CD4-positive, alpha-beta T cell treated with Interleukin-2 at 100 ng/mL for 4 hours (primary cell): ENCODE measurements at regions not wholly inside any gene's neighbourhood (a gene's known extent, or its start where the extent isn't known, plus 50 kb on each side); places are given as distances from the start of the nearest gene placed in this dataset.
A peak's percentile ranks its signal among the peaks of the same experiment; 100 is the strongest.
"Not testable (repeated sequence)": the region's sequence is repeated elsewhere in the genome, so short reads cannot be mapped to it uniquely, and the experiment has no call there.

ENCODE experiments used
- DNase-seq: peaks from one replicate; pipeline ENCODE4 v3.0.0-alpha.2; 2020; ENCODE audit warnings: low spot score

GRCh38 chr6:27136978-27137814 is 110.3 kb upstream of the PRSS16 start:
- no peak for DNase-seq

- DNase-seq, result no peak
Observed at GRCh38 chr6:27138406-27138805, 109.1 kb upstream of the PRSS16 start.

GRCh38 chr6:27138837-27139755 is 108.4 kb upstream of the PRSS16 start:
- DNase-seq, result peak; percentile 75

GRCh38 chr6:27139756-27140579 is 107.5 kb upstream of the PRSS16 start:
- no peak for DNase-seq

- no peak for DNase-seq
Observed at GRCh38 chr6:27140999-27141528, 106.4 kb upstream of the PRSS16 start.

- DNase-seq, result no peak
Observed at GRCh38 chr6:27141529-27142015, 105.9 kb upstream of the PRSS16 start.

GRCh38 chr6:27143020-27143388 is 104.5 kb upstream of the PRSS16 start:
- not testable (repeated sequence) for DNase-seq

GRCh38 chr6:27143474-27144026 is 104.0 kb upstream of the PRSS16 start:
- DNase-seq, result no peak

GRCh38 chr6:27144740-27145079 is 102.8 kb upstream of the PRSS16 start:
- DNase-seq, result no peak

- peak; percentile 78 for DNase-seq
Observed at GRCh38 chr6:27145731-27146455, 101.6 kb upstream of the PRSS16 start.

- not testable (repeated sequence) for DNase-seq
Observed at GRCh38 chr6:27146456-27146705, 101.1 kb upstream of the PRSS16 start.

GRCh38 chr6:27146706-27147505 is 100.6 kb upstream of the PRSS16 start:
- peak; percentile 97 for DNase-seq

GRCh38 chr6:27148404-27148795 is 99.1 kb upstream of the PRSS16 start:
- no peak for DNase-seq

GRCh38 chr6:27149150-27149549 is 98.4 kb upstream of the PRSS16 start:
- no peak for DNase-seq

GRCh38 chr6:27154696-27155095 is 92.8 kb upstream of the PRSS16 start:
- DNase-seq, result peak; percentile 32

GRCh38 chr6:27156874-27157458 is 90.5 kb upstream of the PRSS16 start:
- DNase-seq, result no peak

GRCh38 chr6:27157459-27158315 is 89.8 kb upstream of the PRSS16 start:
- peak; percentile 85 for DNase-seq

- DNase-seq, result no peak
Observed at GRCh38 chr6:27158316-27158643, 89.2 kb upstream of the PRSS16 start.

- no peak for DNase-seq
Observed at GRCh38 chr6:27159725-27160124, 87.8 kb upstream of the PRSS16 start.
